Endothelial cell of umbilical vein (primary cell): ENCODE measurements at regions not wholly inside any gene's neighbourhood (a gene's known extent, or its start where the extent isn't known, plus 50 kb on each side); places are given as distances from the start of the nearest gene placed in this dataset.

Experiments used
- BruUV-seq: library from RNA; stranded (reverse); fragments of 400-500 nt; replicated peaks from 2 replicates; lab custom pipeline; 2021; lab: Mats Ljungman, UMichigan
- CTCF ChIA-PET: fragments of 300-600, 350-600 bp; sonication (Branson Sonifier 250); formaldehyde crosslinking; loops from one replicate; lab custom pipeline; 2021; ENCODE audit warnings: antibody characterized with exemption, inconsistent platforms; lab: Charles Lee
- POLR2A ChIA-PET: fragments of 300-600, 350-600 bp; sonication (Branson Sonifier 250); formaldehyde crosslinking; loops from one replicate; lab custom pipeline; 2021; ENCODE audit warnings: antibody characterized with exemption, inconsistent platforms; lab: Charles Lee
- DNase-seq: peaks from one replicate; pipeline ENCODE4 v3.0.0-alpha.2; 2011; ENCODE audit warnings: low read depth, low spot score
- FAIRE-seq: peaks from 2 replicates; lab custom pipeline; 2011; peaks lifted over from hg19 to GRCh38; lab: Jason Lieb, UNC
- H2AFZ ChIP-seq: 2 replicates; pipeline ENCODE4 v1.6.0; 2012; ENCODE audit warnings: low read depth, low read length, control low read depth, inconsistent platforms
- H3K27ac ChIP-seq: 2 replicates; pipeline ENCODE4 v1.5.1; 2011; ENCODE audit warnings: low read depth, mild to moderate bottlenecking, control low read depth, low read length, moderate library complexity; ENCODE audit not compliant: insufficient read depth
- H3K27me3 ChIP-seq, 2 experiments: 2 replicates each; pipeline versions ENCODE4 v1.6.0 to v1.6.1; 2011; ENCODE audit warnings: low read length in 2 of 2, mixed read lengths in 1 of 2; ENCODE audit not compliant: control insufficient read depth in 2 of 2, insufficient read depth in 2 of 2
- H3K36me3 ChIP-seq, 2 experiments: 2 replicates in 1 of 2; 3 replicates in 1 of 2; pipeline ENCODE4 v1.5.1; 2011; ENCODE audit warnings: low read length in 2 of 2, mild to moderate bottlenecking in 1 of 2, moderate library complexity in 1 of 2; ENCODE audit not compliant: control insufficient read depth in 2 of 2, insufficient read depth in 2 of 2; ENCODE audit errors: extremely low read depth in 1 of 2
- H3K4me1 ChIP-seq: 3 replicates; pipeline ENCODE4 v1.5.1; 2011; ENCODE audit warnings: mild to moderate bottlenecking, low read length; ENCODE audit not compliant: control insufficient read depth, insufficient read depth; ENCODE audit errors: extremely low read depth
- H3K4me2 ChIP-seq: 2 replicates; pipeline ENCODE4 v1.6.1; 2011; ENCODE audit warnings: low read length, control low read depth, mixed read lengths; ENCODE audit not compliant: insufficient read depth
- H3K4me3 ChIP-seq, 3 experiments: fragments of 200-600 bp in 1 of 3; sonication (generic), shearing (Covaris generic) in 1 of 3; replicated peaks in 1 of 3; 2 replicates each; pipeline ENCODE4 v1.5.1; 2011 to 2016; ENCODE audit warnings: control low read depth in 3 of 3, low read length in 3 of 3, mild to moderate bottlenecking in 2 of 3, inconsistent platforms in 1 of 3, low read depth in 1 of 3, moderate library complexity in 1 of 3; ENCODE audit not compliant: insufficient read depth in 1 of 3
- H3K79me2 ChIP-seq: 2 replicates; pipeline ENCODE4 v1.6.0; 2012; ENCODE audit warnings: low read length, inconsistent platforms; ENCODE audit not compliant: control insufficient read depth, insufficient read depth
- H3K9ac ChIP-seq: replicated peaks from 2 replicates; pipeline ENCODE3; 2011; ENCODE audit warnings: low read length, control low read depth; ENCODE audit not compliant: insufficient read depth; ENCODE audit errors: extremely low read depth
- H3K9me1 ChIP-seq: replicated peaks from 3 replicates; pipeline ENCODE4 v1.6.0; 2011; ENCODE audit warnings: mild to moderate bottlenecking, low read length; ENCODE audit not compliant: control insufficient read depth, insufficient read depth; ENCODE audit errors: extremely low read depth
- H3K9me3 ChIP-seq: replicated peaks from 2 replicates; pipeline ENCODE4 v1.5.1; 2012; ENCODE audit warnings: low read length, inconsistent platforms; ENCODE audit not compliant: control insufficient read depth, insufficient read depth
- H4K20me1 ChIP-seq: replicated peaks from 2 replicates; pipeline ENCODE3; 2011; ENCODE audit warnings: mild to moderate bottlenecking, low read length; ENCODE audit not compliant: control insufficient read depth, insufficient read depth; ENCODE audit errors: extremely low read depth
- CTCF ChIP-seq, 2 donors: IDR thresholded peaks; 1 replicate in 1 of 2; 2 replicates in 1 of 2; pipeline ENCODE4 v1.5.1; 2011; ENCODE audit warnings: low read length in 2 of 2, mild to moderate bottlenecking in 2 of 2, moderate library complexity in 2 of 2, control low read depth in 1 of 2, inconsistent platforms in 1 of 2, low read depth in 1 of 2; ENCODE audit not compliant: insufficient read depth in 1 of 2; ENCODE audit errors: extremely low read depth in 1 of 2
- JUN ChIP-seq: IDR thresholded peaks from 2 replicates; pipeline ENCODE4 v1.6.1; 2011; ENCODE audit warnings: borderline replicate concordance, low read depth; ENCODE audit not compliant: insufficient read length, insufficient read depth
- MAX ChIP-seq: IDR thresholded peaks from 2 replicates; pipeline ENCODE4 v1.6.1; 2011; ENCODE audit not compliant: insufficient read depth, insufficient read length
- MYC ChIP-seq: IDR thresholded peaks from one replicate; pipeline ENCODE4 v1.6.1; 2011; ENCODE audit warnings: mild to moderate bottlenecking, low read depth, low read length
- POLR2AphosphoS5 ChIP-seq: IDR thresholded peaks from 2 replicates; pipeline ENCODE4 v1.6.1; 2012; ENCODE audit warnings: low read depth, mild to moderate bottlenecking, control low read depth, low read length, moderate library complexity; ENCODE audit not compliant: insufficient read depth
- dilution Hi-C: fragments of 300-500 bp; cut with MboI; formaldehyde crosslinking; loops from one replicate; pipeline ENCODE4 v1.15.0; 2019; ENCODE audit warnings: low sequenced_read_pairs; ENCODE audit not compliant: extremely low pct_ligation_motif_present
- intact Hi-C: fragments of 100-400 bp; cut with micrococcal nuclease; formaldehyde crosslinking; loops from one replicate; pipeline ENCODE4 v1.10.0; 2022

GRCh38 chr3:82568776-82569338, 807.4 kb upstream of the GBE1 start:
- H3K27ac ChIP-seq = no peak overlapping the region
- CTCF ChIA-PET = no interaction called here
- H3K4me1 ChIP-seq = no peaks in the 10 kb centered on the region
- no peaks in the 10 kb centered on the region for H3K79me2 ChIP-seq
- no peaks in the 10 kb centered on the region for H3K9me1 ChIP-seq
- no peak overlapping the region for H2AFZ ChIP-seq
- no peak overlapping the region for H3K4me2 ChIP-seq
- TF ChIP-seq MYC (no peak), MAX (no peak), POLR2AphosphoS5 (no peak), CTCF (IDR thresholded peaks at IDR 0.05; ENCODE audit: extremely low read depth in 1 of 2, insufficient read depth in 1 of 2, low read depth in 1 of 2, low read length in 2 of 2) (no peak), JUN (no peak)
- no peaks in the 10 kb centered on the region for H3K36me3 ChIP-seq
- H3K4me3 ChIP-seq = no peak overlapping the region
- dilution Hi-C loops = no loop called here
- peaks cover 4% of the 10 kb centered on the region for H3K9me3 ChIP-seq
- BruUV-seq = no TSS peak
- no peak for DNase-seq
- no peaks in the 10 kb centered on the region for H3K27me3 ChIP-seq
- H3K9ac ChIP-seq = no peak overlapping the region
- intact Hi-C loops = no loop called here
- POLR2A ChIA-PET = no interaction called here
- FAIRE-seq = no peak
- no peaks in the 10 kb centered on the region for H4K20me1 ChIP-seq
